IPS DF 19.7 (cell line): ENCODE measurements at regions not wholly inside any gene's neighbourhood (a gene's known extent, or its start where the extent isn't known, plus 50 kb on each side); places are given as distances from the start of the nearest gene placed in this dataset.
"Not testable (repeated sequence)": the region's sequence is repeated elsewhere in the genome, so short reads cannot be mapped to it uniquely, and the experiment has no call there.

Source experiments
- DNase-seq: peaks from one replicate; pipeline ENCODE4 v3.0.0-alpha.2; 2013; ENCODE audit warnings: low read depth, low spot score

DNA sequence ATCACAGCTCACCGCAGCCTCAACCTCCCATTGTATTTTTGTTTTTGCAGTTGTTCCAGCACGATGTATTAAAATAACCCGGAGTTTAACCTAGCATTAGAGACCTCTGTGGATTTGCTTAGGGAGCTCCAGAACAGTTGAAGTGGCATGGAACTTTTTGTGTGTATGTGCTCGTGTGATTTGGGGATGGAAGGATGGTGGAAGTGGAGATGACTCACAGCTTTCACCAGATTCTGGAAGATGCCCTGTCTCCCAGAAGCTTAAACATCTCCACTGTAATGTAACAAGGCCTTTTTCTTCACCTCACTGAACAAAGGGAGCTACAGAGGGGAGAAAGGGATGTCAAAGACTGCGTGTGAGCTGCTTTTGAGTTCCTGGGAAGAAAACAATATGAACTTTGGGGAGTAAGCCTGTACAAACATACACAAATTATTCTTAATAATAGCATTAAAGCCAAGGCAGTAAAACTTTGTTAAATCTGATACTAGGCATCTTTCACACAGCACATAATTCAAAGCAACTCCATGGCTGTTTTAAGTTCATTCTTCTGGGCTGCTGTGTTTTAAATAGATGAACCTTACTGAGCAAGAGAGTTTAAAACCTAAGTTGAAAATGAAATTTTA lies 226.4 kb downstream of the ADAMTS15 start:
- DNase-seq: no peak

GRCh38 chr11:130675371-130675821 lies 227.0 kb downstream of the ADAMTS15 start:
- no peak for DNase-seq

GRCh38 chr11:130675917-130676316 lies 227.5 kb downstream of the ADAMTS15 start:
- DNase-seq: no peak

DNA sequence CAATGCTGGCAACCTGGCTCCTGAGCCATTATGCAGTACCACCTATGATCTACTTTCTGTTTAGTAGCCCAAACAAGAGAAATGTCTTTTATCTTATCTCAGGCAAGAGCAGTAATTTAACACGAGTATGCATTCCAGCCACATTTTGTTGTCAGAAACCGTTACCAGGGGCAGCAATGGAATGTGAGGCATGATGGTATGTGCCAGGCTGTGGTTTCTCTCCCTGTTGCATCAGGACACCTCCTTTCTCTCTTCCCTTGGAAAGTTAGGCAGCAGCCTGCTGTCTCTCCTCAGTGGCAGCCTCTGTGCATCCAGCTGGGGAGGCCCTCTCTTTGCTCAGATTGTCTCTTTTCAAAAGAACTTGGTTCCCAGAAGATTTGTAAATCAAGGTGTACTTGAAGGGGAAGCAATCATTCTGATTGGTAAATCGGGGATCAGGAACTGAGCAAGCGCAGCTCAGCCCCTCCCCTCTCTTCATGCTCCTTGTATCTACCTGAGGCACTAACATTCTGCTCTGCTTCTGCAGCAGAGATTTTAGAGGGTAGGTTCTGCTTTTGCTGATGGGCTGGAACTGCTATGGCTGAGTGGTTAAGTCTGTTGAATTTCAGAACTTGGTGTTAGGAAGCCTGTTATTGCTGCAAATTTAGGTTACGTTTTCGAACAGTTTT lies 229.2 kb downstream of the ADAMTS15 start:
- peak; percentile 52 for DNase-seq

- no peak for DNase-seq
Observed at GRCh38 chr11:130679247-130679646, 230.8 kb downstream of the ADAMTS15 start.

DNA sequence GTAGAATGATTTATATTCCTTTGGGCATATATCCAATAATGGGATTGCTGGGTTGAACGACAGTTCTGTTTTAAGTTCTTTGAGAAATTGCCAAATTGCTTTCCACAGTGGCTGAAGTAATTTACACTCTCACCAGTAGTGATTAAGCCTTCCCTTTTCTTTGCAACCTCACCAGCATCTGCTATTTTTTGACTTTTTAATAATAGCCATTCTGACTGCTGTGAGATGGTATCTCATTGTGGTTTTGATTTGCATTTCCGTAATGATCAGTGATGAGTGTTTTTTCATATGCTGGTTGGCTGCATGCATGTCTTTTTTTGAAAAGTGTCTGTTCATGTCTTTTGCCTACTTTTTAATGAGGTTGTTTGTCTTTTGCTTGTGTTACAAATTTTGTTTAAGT lies 233.8 kb downstream of the SNX19 start:
- DNase-seq: not testable (repeated sequence)

DNA sequence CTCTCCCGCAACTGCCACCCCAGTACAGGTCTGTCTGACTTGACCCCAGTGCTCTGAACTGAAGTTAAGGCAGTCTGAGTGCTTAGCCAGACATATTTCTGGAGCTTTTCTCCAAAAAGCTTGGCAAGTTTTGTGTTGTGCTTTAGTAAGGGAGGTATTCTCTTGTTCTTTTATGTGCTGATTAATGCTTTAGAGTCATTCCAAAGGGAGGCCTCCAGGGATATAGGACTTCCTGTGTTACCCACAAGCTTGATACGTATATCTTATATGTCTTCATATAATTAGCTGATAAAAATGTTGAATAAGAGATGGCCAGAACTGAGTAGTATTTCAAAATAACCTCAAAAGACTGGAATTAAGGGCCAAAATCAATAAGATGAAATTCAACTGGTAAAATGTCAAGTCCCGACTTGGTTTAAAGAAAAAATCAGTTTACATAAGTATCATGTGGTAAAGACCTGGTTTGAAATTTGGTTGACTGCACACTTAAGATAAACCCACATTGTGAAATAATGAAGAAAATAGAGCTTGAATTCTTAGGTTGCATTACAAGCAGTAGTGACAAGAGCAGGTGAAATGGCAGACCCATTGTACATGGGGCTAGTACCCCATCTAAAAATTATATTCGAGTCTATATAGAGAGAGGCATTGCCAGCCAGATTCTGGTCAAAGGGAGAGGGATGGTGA lies 226.9 kb downstream of the SNX19 start:
- no peak for DNase-seq

- DNase-seq: no peak
Observed at GRCh38 chr11:130691581-130691980, 224.7 kb downstream of the SNX19 start.

DNA sequence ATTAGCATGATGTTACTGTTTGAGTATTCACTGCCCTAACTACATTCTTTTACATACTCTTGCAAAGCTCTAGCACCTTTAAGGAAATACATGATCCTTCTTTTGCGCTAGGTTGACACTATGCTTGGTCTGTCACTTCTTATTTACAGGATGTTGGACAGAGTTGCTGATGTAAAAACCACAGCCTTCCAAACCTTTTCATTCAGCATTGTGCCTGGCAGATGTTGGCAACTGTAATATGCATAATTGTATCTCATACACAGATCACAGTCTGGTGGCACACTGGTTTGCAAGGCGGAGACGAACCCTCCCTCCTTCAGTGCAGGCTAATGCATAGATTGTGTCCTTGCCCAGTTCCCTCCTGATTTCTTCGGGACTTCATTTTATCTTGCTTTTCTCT lies 224.1 kb downstream of the SNX19 start:
- no peak for DNase-seq

- no peak for DNase-seq
Observed at GRCh38 chr11:130693543-130693942, 222.7 kb downstream of the SNX19 start.

DNA sequence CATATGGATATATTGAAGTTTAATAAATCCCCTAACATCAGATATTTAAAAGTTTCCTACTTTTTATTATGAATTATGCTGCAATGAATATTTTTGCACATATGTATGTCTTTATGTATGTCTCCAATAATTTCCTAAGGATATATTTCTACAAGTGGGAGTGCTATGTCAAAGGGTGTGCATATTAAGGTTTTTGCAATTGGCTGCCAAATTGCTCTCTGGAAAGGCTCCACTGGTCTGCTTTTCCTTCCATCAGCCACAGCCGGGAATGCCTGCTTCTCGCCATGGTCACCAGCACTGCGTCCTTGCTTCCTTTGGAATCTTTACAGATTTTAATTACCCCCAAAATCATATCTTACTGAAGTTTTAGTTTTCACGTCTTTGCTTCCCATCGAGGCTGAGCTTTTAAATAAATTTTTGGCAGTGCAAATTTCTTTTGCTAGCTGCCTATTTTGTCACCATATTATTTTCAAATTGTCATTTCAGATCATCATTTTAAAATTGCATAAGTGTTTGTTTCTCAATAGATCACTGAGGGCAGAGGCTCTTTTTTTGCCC lies 221.7 kb downstream of the SNX19 start:
- no peak for DNase-seq

- DNase-seq: no peak
Observed at GRCh38 chr11:130698174-130698573, 218.1 kb downstream of the SNX19 start.

GRCh38 chr11:130699561-130699960 lies 216.7 kb downstream of the SNX19 start:
- no peak for DNase-seq

GRCh38 chr11:130700092-130700491 lies 216.2 kb downstream of the SNX19 start:
- DNase-seq: no peak

DNA sequence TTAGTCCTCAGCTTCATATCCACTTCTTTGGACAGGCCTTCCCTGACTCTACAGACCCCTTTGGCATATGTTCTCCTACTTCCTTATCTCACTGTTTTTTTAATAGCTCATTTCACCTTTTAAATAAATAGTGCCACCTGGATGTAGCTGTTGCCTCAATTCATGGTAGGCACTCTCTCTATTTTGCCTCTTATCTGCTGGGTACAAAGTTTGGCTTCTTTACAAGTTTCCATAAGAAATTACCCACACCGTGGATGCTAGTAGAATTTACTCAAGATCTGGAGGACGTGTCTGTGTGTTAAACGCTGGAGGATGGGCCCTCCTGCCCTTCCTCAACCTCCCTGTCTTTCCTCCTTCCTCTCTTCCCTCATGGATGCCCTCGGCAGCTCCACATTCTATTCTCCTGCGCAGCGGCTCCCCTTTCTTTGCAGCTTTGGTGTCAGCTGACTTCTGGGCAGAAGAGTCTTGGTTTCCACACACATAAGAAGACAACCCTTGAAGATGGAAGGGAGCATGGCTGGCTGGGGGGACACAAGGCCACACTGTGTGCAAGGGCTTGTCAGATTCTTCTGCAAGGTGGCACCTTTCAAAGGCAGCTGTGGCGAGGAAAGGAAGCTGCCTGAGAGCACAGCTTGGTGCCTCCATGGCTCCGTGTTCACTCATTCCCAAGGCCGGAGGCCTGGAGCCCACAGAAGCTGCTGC lies 212.6 kb downstream of the SNX19 start:
- DNase-seq: no peak

DNA sequence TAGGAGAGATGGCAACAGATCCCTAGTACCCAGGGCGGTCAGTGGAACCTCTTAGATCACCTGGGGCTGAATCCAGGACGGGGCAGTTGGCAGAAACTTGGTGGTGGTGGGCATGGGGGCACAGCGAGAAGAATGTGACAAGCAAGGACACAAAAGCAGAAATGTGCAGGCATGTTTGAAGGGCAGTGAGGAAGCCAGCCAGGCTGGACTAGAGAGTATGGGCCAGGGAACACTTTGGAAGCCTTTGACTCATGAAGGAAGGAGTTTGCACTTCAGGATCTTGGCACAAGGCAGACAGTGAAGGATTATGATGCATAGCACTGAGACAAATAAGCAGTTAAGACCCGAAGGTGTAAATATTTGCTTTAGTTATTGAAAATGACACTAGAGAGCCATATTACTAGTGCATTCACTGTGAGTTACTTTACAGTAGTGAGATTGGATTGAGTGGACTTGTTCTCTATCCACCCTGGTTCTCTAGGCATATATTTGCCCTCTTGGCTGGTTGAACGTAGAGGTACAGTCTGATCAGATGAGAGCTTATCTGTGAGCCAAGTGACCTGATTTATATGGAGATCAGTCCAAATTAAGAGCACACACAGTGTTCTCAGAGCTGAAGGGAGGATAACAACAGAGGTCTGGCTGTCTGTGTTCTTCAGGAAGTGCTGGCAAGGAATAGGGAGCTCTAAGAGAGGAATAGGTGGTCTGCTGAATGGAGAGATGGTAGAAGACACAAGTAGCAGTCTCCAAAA lies 210.4 kb downstream of the SNX19 start:
- DNase-seq: no peak

- DNase-seq: no peak
Observed at GRCh38 chr11:130706572-130706971, 209.7 kb downstream of the SNX19 start.

GRCh38 chr11:130707217-130707616 lies 209.1 kb downstream of the SNX19 start:
- no peak for DNase-seq

DNA sequence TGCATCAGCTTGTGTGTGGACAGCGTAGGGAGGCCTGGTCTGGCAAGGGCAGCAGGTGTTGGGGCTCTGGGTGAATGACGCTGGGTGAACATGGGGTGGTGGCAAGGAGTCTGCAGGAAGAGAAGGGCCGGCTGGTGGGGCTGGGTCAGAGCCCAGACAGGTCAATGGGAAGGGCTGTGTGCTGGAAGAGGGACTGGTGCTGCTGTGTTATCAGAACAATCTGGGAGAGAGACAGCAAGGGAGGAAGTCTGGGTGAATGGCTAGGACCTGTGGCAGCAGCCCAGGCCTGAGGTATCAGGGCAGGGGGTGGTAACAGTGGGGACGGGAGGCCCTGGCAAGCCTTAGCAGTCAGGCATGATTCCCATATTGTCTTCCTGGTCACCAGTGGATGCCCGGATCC lies 206.7 kb downstream of the SNX19 start:
- DNase-seq: no peak

- DNase-seq: no peak
Observed at GRCh38 chr11:130710021-130710420, 206.3 kb downstream of the SNX19 start.

DNA sequence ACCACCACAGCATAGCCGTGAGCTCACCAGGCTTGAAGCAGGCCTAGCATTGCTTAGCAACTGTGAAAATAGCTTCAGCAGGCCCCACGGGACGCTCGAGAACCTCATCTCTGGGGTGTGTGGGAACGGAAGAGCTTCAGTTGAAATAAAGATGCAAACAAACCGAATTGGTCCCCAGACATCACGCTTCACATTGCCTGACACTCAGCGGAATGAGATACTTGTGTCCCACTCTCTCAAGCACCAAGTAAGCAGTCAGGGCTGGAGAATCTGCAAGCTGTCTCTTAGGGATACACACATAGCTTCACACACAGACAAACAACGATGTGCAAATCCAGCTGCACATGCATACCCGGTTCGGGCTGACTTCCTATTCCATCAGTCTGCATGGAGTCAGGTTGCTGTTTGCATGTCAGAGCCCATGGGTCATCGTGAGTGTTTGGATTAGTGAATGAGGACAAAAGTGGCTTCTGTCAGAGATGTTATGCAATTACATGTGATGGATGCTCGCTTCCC lies 205.7 kb downstream of the SNX19 start:
- no peak for DNase-seq
